ENCODE measurements at regions not wholly inside any gene's neighbourhood (a gene's known extent, or its start where the extent isn't known, plus 50 kb on each side); places are given as distances from the start of the nearest gene placed in this dataset.
"Not testable (repeated sequence)": the region's sequence is repeated elsewhere in the genome, so short reads cannot be mapped to it uniquely, and the experiment has no call there.

DNA sequence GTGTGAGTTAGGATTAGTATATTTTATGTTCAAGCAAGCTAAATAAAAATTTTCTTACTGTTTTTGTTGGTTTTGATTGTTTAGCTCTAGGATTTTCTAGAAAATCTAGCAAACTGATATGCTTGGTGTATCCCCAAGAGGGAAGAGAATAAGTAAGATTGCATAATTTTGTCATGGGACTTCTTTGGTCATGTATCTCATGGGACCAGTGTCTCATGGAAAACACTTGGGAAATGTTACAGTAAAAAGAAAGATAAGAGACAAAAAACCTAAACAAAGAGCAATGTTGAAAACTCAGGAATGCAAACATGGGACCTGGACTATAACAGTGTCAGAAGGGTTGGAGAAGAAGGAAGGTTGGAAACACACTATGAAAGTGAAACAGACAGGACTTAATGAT is 119.4 kb downstream of the TLR4 start:
- TF ChIP-seq, protein P1, sequence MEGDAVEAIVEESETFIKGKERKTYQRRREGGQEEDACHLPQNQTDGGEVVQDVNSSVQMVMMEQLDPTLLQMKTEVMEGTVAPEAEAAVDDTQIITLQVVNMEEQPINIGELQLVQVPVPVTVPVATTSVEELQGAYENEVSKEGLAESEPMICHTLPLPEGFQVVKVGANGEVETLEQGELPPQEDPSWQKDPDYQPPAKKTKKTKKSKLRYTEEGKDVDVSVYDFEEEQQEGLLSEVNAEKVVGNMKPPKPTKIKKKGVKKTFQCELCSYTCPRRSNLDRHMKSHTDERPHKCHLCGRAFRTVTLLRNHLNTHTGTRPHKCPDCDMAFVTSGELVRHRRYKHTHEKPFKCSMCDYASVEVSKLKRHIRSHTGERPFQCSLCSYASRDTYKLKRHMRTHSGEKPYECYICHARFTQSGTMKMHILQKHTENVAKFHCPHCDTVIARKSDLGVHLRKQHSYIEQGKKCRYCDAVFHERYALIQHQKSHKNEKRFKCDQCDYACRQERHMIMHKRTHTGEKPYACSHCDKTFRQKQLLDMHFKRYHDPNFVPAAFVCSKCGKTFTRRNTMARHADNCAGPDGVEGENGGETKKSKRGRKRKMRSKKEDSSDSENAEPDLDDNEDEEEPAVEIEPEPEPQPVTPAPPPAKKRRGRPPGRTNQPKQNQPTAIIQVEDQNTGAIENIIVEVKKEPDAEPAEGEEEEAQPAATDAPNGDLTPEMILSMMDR (IDR thresholded peaks at IDR 0.05; ENCODE audit: low read depth, low read length): no peak
- no peak for DNase-seq (ENCODE audit: extremely low read depth, low read depth)

DNA sequence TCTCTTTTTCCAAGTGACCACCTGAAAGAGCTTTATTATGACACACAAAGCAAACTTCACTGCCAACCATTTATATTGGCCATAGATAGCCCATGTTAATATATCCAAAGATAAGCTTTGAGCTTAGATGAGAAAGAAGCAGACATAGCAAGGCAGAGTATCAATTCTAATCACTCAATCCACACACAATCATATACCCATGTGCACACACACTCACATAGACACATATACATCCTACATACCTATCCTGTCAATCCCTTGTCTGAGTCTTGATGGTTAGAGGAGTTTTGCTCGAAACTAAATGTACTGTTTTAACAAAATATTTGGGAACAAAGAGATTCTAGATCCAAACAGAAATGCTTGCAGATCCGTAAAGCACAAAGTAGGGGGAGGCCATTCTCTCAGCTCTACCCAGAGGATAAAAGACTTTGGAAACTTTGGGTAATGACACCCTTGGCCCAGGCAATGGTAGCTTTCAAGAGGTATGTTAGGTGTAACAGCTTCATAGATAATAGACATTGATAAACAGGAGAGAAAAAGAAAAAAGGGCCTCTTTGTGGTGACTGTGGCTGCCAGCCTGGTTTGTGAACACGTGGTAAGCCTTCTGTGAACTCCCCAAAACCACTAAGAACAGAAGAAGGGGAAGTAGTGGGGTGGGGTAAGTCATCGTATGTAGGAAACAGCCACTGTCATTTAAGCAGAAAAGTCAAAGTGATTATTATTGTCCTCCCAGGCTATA is 121.6 kb downstream of the TLR4 start:
- no peak for DNase-seq (ENCODE audit: extremely low read depth, low read depth)

DNA sequence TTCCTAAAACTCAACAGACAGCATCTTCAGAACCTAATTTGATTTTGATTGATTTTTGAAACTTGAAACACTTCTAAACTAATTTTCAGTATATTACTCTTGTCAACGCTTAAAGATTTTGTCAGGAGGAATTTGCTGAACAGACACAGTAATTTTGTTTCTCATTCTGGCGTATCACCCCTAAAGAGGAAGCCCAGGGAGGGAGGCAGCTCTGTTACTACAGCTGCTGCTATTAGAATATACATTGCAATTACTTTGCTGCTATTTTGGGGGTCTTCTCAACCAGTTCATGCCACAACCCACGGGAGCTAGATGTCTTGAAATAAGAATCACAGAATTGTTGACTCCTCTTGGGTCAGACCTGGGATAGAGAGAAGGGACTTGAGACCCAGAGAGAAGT is 122.6 kb downstream of the TLR4 start:
- no peak for DNase-seq (ENCODE audit: extremely low read depth, low read depth)
- TF ChIP-seq, protein P1 (IDR thresholded peaks at IDR 0.05; ENCODE audit: low read depth, low read length): no peak

More for the DNA sequence above, 121.6 kb downstream of the TLR4 start:
- TF ChIP-seq, protein P1 (IDR thresholded peaks at IDR 0.05; ENCODE audit: low read depth, low read length): no peak

DNA sequence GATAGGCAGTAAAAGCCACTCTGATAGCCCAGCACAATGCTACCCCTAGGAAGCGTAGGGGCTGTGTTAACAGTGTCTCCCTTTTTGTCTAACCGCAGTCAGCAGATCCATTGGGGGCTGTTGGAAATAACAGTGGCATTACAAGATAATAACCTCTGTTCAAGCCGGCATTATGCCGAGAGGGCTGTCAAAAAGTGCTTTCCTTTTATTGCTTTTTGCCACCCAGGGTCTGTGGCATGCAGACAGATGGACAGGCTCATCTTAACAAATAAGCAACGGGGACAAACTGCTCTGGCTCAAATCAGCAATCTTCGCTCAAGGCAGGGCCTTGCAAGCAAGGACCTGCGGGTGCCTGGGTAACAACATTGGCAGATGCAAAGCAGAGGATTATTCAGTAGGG is 123.3 kb downstream of the TLR4 start:
- DNase-seq (ENCODE audit: extremely low read depth, low read depth): no peak

DNA sequence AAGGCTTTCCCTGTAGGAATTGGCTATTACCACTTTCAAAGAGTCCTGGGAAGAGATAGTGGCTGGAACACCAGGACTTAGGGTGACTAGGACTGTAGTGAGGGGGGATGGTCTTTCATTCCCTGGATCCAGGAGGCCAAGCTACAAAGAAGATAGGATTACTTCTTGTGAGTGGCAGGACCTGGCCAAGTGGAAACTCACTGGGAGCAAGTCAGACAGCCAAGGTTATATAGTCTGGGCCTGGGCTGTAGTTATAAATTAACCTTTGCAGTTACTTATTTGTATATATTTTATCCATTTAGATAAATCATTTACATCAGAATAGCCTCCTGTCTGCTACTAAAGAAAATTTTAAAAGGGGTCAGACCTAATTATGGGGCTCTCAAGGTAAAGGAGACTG is 124.3 kb downstream of the TLR4 start:
- TF ChIP-seq, protein P1 (IDR thresholded peaks at IDR 0.05; ENCODE audit: low read depth, low read length): no peak
- DNase-seq (ENCODE audit: extremely low read depth, low read depth): no peak

More for the DNA sequence above, 123.3 kb downstream of the TLR4 start:
- TF ChIP-seq, protein P1 (IDR thresholded peaks at IDR 0.05; ENCODE audit: low read depth, low read length): no peak

DNA sequence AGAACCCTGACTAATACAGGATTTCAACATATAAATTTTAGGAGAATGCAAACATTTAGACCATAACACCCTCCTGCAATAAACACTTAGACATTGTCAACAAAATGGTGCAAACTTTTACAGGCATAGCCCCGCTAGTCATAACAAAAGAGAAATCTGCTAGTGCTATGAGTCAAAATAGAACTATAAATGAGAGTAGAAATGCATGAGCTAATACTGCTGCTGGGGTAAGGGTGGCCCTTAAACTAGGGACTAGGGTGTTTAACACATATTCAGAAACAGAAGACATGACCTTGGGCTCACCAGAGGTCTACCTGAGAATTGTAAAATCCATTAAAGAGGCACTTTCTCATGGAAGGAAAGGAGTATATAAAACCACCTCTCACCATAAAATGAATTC is 131.6 kb downstream of the TLR4 start:
- no peak for DNase-seq (ENCODE audit: extremely low read depth, low read depth)
- TF ChIP-seq, protein P1 (IDR thresholded peaks at IDR 0.05; ENCODE audit: low read depth, low read length): no peak

DNA sequence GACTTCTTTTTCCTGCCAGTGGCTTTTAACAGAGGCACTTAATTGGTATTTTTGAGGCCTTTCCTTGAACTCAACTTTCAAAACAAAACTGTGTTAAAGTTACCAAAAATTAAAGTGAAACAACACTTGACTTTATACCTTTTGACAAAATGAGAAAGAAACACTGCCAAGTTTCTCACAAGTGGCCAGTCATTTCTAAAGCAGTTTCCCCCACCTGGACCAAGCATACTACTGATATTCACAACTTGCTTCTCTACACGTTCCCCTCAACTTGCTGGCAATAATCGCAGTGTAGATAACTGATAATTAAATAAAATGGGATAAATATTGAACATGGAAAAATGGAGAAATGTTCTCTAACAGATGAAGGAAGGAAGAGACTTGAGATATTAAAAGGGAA is 135.7 kb downstream of the TLR4 start:
- TF ChIP-seq, protein P1 (IDR thresholded peaks at IDR 0.05; ENCODE audit: low read depth, low read length): no peak
- no peak for DNase-seq (ENCODE audit: extremely low read depth, low read depth)

DNA sequence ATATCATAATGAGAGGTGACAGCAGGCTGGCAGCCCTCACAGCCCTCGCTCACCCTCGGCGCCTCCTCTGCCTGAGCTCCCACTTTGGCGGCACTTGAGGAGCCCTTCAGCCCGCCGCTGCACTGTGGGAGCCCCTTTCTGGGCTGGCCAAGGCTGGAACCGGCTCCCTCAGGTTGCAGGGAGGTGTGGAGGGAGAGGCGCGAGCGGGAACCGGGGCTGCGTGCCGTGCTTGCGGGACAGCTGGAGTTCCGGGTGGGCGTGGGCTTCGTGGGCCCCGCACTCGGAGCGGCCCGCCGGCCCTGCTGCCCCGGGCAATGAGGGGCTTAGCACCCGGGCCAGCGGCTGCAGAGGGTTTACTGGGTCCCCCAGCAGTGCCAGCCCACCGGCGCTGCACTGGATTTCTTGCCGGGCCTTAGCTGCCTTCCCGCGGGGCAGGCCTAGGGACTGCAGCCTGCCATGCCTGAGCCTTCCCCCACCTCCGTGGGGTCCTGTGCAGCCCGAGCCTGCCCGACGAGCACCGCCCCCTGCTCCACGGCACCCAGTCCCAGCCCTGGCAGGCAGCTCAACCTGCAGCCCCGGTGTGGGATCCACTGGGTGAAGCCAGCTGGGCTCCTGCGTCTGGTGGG is 147.7 kb downstream of the TLR4 start:
- DNase-seq (ENCODE audit: extremely low read depth, low read depth): not testable (repeated sequence)

All from AG09319 (cell line).